RWPE2 (cell line): ENCODE measurements at regions not wholly inside any gene's neighbourhood (a gene's known extent, or its start where the extent isn't known, plus 50 kb on each side); places are given as distances from the start of the nearest gene placed in this dataset.

Experiments
- ATAC-seq: fragments of 200-7000 bp; cut with Tn5 transposase; 3 replicates; pipeline ENCODE4 v1.9.1; 2021; ENCODE audit warnings: low read depth
- DNase-seq: peaks from one replicate; pipeline ENCODE4 v3.0.0-alpha.2; 2020; ENCODE audit warnings: low spot score
- H3K27ac ChIP-seq: fragments of 450-650 bp; 2 replicates; pipeline ENCODE4 v1.5.1; 2017; ENCODE audit warnings: mild to moderate bottlenecking; ENCODE audit not compliant: poor library complexity, severe bottlenecking
- H3K27me3 ChIP-seq: fragments of 250-450 bp; sonication (Bioruptor Pico); 2 replicates; pipeline ENCODE4 v1.5.1; 2021; ENCODE audit warnings: mild to moderate bottlenecking, moderate library complexity; ENCODE audit not compliant: insufficient read depth, poor library complexity, severe bottlenecking
- H3K36me3 ChIP-seq: fragments of 250-450 bp; sonication (Bioruptor Pico); 2 replicates; pipeline ENCODE4 v1.5.1; 2020; ENCODE audit warnings: low read depth, mild to moderate bottlenecking, moderate library complexity
- H3K4me1 ChIP-seq: fragments of 250-450 bp; sonication (Bioruptor Pico); 2 replicates; pipeline ENCODE4 v1.5.1; 2021; ENCODE audit warnings: mild to moderate bottlenecking, moderate library complexity; ENCODE audit not compliant: insufficient read depth, poor library complexity, severe bottlenecking
- H3K4me3 ChIP-seq: fragments of 250-450 bp; sonication (Bioruptor Pico); 2 replicates; pipeline ENCODE4 v1.5.1; 2021; ENCODE audit warnings: mild to moderate bottlenecking, moderate library complexity; ENCODE audit not compliant: severe bottlenecking
- H3K9me3 ChIP-seq: fragments of 250-450 bp; sonication (Bioruptor Pico); 2 replicates; pipeline ENCODE4 v1.5.1; 2021; ENCODE audit warnings: mild to moderate bottlenecking, moderate library complexity; ENCODE audit not compliant: severe bottlenecking
- CTCF ChIP-seq: fragments of 450-650 bp; IDR thresholded peaks from one replicate; pipeline ENCODE4 v1.5.1; 2017; ENCODE audit warnings: mild to moderate bottlenecking, moderate library complexity; ENCODE audit not compliant: poor library complexity, severe bottlenecking

- Histone ChIP-seq H3K4me3 (no peak overlapping the region), H3K36me3 (no peaks in the 10 kb centered on the region), H3K27ac (no peak overlapping the region), H3K27me3 (no peaks in the 10 kb centered on the region), H3K9me3 (no peaks in the 10 kb centered on the region), H3K4me1 (no peaks in the 10 kb centered on the region)
- TF ChIP-seq CTCF = no peak
- DNase-seq (no peak), ATAC-seq (no peak)
These were observed 863.2 kb downstream of the DIAPH3 start for GRCh38 chr13:59300355-59301173.

- no peak for TF ChIP-seq CTCF
- Histone ChIP-seq H3K9me3 (no peaks in the 10 kb centered on the region), H3K4me3 (no peak overlapping the region), H3K36me3 (no peaks in the 10 kb centered on the region), H3K4me1 (no peaks in the 10 kb centered on the region), H3K27ac (no peak overlapping the region), H3K27me3 (no peaks in the 10 kb centered on the region)
- ATAC-seq (no peak), DNase-seq (no peak)
These were observed 862.6 kb downstream of the DIAPH3 start for GRCh38 chr13:59301174-59301567.

- Histone ChIP-seq H3K27ac (no peak overlapping the region), H3K4me3 (no peak overlapping the region), H3K9me3 (no peaks in the 10 kb centered on the region), H3K4me1 (no peaks in the 10 kb centered on the region), H3K27me3 (no peaks in the 10 kb centered on the region), H3K36me3 (no peaks in the 10 kb centered on the region)
- no peak for ATAC-seq
- DNase-seq = no peak
- no peak for TF ChIP-seq CTCF
These were observed 860.3 kb downstream of the DIAPH3 start for GRCh38 chr13:59303433-59303832.

GRCh38 chr13:59304596-59304995, 859.1 kb downstream of the DIAPH3 start:
- no peaks in the 10 kb centered on the region for H3K9me3 ChIP-seq
- no peaks in the 10 kb centered on the region for H3K27me3 ChIP-seq
- H3K4me3 ChIP-seq = no peak overlapping the region
- ATAC-seq = no peak
- no peaks in the 10 kb centered on the region for H3K4me1 ChIP-seq
- TF ChIP-seq CTCF = no peak
- DNase-seq = no peak
- H3K27ac ChIP-seq = no peak overlapping the region
- H3K36me3 ChIP-seq = no peaks in the 10 kb centered on the region

- no peaks in the 10 kb centered on the region for H3K4me1 ChIP-seq
- ATAC-seq = no peak
- no peaks in the 10 kb centered on the region for H3K36me3 ChIP-seq
- H3K4me3 ChIP-seq = no peak overlapping the region
- no peaks in the 10 kb centered on the region for H3K27me3 ChIP-seq
- no peak for DNase-seq
- no peaks in the 10 kb centered on the region for H3K9me3 ChIP-seq
- no peak for TF ChIP-seq CTCF
- H3K27ac ChIP-seq = no peak overlapping the region
These were observed 857.8 kb downstream of the DIAPH3 start for GRCh38 chr13:59305896-59306295.
